ENCODE measurements at regions not wholly inside any gene's neighbourhood (a gene's known extent, or its start where the extent isn't known, plus 50 kb on each side); places are given as distances from the start of the nearest gene placed in this dataset.

DNA sequence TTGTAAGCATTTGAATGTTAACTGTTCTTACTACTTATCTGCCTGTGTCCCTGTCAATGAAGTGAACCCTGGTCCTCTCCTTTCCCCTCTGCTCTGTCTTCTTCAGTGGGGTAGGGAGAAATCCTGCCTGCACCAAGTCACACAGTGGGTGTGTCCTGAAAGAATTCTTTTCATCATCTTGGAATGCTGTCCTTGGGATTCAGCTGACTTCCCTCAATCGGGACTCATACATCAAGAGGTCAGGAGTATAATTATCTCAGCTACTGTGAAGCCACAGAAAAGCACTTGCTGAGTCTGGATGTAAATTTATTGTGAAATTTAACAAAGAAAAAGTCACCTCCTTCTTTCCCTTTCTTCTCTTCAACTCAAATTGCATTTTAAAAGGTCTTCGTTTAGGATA is 328.5 kb downstream of the SOX4 start:
- TF ChIP-seq EP300 (IDR thresholded peaks at IDR 0.05; ENCODE audit: borderline replicate concordance) (0 out of 2 replicates have a peak, but pooled peaks have one; percentile 19), CEBPB (IDR thresholded peaks at IDR 0.05) (no peak), YY1 (IDR thresholded peaks at IDR 0.05; ENCODE audit: low read depth) (no peak), TAF1 (IDR thresholded peaks at IDR 0.05; ENCODE audit: low read depth) (no peak), MAX (IDR thresholded peaks at IDR 0.05) (no peak), NFIC (IDR thresholded peaks at IDR 0.05) (no peak), RAD21 (IDR thresholded peaks at IDR 0.05; ENCODE audit: low read depth) (no peak)
- TF ChIP-seq, protein P1, sequence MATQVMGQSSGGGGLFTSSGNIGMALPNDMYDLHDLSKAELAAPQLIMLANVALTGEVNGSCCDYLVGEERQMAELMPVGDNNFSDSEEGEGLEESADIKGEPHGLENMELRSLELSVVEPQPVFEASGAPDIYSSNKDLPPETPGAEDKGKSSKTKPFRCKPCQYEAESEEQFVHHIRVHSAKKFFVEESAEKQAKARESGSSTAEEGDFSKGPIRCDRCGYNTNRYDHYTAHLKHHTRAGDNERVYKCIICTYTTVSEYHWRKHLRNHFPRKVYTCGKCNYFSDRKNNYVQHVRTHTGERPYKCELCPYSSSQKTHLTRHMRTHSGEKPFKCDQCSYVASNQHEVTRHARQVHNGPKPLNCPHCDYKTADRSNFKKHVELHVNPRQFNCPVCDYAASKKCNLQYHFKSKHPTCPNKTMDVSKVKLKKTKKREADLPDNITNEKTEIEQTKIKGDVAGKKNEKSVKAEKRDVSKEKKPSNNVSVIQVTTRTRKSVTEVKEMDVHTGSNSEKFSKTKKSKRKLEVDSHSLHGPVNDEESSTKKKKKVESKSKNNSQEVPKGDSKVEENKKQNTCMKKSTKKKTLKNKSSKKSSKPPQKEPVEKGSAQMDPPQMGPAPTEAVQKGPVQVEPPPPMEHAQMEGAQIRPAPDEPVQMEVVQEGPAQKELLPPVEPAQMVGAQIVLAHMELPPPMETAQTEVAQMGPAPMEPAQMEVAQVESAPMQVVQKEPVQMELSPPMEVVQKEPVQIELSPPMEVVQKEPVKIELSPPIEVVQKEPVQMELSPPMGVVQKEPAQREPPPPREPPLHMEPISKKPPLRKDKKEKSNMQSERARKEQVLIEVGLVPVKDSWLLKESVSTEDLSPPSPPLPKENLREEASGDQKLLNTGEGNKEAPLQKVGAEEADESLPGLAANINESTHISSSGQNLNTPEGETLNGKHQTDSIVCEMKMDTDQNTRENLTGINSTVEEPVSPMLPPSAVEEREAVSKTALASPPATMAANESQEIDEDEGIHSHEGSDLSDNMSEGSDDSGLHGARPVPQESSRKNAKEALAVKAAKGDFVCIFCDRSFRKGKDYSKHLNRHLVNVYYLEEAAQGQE (IDR thresholded peaks at IDR 0.05; ENCODE audit: low read depth), result no peak
